Islet precursor cell (in vitro differentiated cells): ENCODE measurements at regions not wholly inside any gene's neighbourhood (a gene's known extent, or its start where the extent isn't known, plus 50 kb on each side); places are given as distances from the start of the nearest gene placed in this dataset.
A peak's percentile ranks its signal among the peaks of the same experiment; 100 is the strongest.

Experiments used
- DNase-seq: peaks from one replicate; pipeline ENCODE4 v3.0.0-alpha.2; 2018

DNA sequence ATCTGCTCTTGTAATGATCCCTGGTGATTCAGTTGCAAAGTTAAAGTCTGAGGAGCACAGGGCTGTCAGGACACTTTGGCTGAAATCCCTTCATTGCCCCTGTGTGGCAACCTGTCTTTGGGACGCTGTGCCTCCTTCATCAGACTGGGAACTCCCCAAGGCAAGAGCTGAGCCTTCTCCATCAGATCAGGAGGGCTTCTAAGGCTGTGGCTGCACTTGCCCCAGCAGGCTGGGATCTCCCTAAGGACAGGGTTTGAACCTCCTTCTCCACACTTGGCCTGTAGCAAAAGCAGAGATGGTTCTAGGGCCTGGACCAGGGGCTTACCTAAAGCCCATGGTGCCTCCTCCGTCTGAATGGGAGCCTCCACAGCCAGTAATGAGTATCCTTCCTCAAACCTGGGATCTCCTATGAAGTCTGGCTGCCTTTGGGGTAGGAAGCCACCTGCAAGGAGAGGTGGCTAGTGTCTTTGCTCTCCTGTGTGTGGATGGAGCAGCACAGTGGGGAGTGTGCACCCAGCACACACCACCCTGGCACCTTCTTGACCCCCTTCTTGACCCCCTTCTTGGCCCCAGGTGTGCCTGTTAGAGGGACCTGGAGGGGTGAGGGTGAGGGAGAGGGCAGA lies 79.0 kb upstream of the NKD1 start:
- no peak for DNase-seq

DNA sequence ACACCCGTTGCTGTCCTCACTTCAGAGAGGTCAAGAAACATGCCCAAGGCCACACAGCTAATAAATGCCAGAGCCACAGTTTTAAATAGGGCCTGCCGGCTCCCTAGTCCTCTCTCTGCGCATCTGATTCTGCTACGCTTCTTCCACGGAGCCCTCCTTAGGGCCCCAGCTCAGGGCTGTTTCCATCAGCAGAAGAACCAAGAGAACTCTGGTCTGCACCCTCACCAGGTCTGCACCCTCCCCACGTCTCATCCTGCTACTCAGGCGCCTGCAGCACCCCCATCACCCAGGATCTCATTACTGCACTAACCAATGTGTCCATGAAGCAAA lies 79.5 kb upstream of the NKD1 start:
- no peak for DNase-seq

DNA sequence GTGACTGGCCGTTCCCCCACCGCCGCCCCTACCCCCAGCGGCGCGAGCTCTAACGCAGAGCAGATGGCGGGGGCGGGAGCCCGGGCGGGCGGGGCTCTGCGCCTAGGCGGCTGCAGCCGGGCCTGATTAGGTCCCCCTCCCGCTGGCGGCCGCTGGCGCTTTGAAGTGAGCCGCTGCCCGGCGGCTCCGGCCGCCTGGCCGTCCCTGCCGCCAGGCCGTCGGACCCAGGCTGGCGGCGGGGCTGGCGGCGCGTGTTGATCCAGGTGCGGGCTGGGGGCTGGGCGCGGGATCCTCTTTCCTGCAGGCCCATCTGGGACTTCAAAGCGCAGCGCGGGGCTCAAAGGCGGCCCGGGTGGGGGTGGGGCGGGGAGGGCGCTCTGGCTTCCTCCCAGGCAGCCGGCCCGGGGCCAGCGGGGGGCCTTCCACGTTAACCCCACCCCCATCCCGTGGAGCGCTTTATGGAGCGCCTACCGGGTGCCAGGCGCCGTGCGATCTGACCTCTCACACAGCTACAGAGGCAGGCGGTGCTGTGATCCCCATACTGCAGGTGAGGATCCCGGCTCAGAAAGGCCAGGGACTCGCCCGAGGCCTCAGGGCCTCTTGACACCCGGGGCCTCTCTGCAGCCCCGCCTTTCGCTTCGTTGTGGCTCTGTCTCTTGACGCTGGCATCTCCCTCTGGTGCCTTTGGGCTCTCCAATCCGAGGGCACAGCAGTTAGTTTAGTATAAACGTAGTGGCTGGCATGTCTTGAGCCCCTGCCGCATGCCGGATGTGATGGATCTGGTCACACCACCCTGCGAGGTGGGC lies 80.0 kb upstream of the NKD1 start:
- peak; percentile 94 for DNase-seq

DNA sequence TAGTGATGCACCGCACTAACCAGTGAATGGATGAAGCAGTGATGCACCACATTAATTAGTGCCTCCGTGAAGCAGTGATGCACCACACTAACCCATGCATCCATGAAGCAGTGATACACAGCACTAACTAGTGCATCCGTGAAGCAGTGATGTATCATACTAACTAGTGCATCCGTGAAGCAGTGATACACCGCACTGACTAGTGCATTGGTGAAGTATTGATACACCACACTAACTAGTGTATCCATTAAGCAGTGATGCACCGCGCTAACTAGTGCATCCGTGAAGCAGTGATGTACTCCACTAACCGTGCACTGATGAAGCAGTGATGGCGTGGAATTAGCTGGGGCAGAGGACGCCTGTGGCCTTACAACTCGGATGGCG lies 80.6 kb upstream of the NKD1 start:
- DNase-seq, result no peak

DNA sequence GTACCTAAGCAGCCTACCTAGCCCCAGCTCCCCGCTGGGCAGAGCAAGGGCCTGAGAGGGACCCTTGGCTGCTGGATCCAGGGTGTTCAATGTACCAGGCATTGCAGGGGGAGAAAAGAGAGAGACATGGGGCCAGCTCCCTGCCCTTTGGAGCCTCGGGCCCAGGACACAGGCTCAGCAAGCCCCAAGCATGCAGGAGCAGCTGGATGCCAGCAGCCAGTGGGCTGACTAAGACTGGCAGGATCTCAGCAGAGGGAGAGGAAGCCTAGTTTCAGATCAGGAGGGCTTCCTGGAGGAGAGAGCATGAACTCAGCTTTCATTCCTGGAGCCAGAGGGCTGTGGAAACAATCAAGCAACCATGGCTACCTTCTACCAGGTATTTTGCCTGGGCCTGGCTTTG lies 82.0 kb upstream of the NKD1 start:
- peak; percentile 54 for DNase-seq

DNA sequence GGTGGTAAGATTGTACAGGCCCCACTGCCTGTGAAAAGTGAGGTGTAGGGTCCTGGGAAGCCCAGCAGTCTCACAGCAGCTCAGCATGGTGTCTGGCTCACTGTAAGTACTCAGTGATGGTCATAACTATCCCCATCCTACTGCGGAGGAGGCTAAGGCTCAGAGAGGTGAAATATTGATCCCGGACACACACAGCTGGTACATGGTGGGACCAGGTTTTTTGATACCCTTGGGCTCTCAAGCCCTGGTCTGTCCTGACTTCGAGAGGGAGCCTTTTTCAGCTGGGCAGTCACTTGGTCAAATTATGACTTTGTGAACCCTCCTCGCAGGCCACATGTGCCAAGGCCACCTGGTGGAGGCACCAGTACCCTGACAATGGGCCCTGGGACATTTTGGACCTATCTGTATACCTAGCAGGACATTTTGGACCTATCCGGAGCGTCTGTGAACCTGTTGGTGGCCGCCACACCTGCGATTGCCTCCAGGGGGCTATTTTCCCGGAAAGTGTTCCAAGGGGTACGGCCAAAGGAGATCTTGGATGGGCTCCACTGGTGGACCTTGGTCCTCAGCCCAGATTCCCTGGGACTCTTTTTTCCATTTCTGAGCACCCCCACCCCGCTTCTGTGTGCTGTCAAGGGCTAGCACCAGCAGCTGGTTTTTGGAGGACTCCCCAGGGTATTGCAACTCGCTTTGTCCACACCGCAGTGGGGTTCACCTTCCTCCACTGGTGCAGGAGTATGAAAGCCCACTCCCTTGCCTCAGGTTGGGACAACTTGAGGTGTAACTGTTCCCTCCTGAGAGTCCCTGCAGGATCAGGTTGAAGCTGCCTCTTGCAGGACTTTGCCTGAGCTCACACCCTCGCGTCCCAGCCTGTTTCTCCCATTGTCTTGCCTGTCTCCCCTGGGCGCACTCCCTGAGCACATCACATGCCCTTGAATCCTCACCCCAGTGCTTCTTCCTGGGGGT lies 83.6 kb upstream of the NKD1 start:
- peak; percentile 45 for DNase-seq

DNA sequence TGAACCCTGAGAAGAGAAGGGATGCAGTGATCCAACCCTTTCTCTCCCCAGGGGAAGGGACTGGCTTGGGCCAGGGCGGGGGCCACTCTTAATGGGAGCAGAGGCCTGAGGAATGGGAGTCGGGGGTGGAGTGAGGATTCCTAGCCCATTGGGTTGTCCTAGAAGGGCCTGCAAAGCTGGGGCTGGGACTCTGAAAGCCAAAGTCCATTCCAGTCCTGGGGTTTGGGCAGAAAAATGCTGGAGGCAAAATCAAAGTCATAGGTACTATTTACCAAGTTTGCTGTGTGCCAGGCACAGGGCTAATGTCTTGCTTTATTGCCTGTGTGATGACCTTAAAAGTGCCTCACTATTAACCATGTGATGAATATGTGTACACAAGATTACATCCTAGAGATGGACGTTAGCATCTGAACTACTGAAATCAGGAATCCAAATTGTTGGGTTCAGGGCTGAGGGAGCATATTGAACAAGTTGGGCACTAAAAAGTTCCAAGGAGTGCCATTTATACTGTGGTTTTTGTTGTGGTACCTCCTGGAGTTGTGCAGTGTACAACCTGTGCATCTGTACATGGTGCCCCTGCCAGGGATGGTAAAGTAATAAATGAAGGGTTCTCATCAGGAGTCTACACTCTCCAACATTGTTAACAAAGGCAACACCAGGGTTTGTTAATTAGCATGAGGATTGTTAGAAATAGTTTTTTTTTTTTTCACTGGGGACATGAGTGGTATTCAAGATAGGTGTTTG lies 84.4 kb upstream of the NKD1 start:
- DNase-seq, result peak; percentile 19

DNA sequence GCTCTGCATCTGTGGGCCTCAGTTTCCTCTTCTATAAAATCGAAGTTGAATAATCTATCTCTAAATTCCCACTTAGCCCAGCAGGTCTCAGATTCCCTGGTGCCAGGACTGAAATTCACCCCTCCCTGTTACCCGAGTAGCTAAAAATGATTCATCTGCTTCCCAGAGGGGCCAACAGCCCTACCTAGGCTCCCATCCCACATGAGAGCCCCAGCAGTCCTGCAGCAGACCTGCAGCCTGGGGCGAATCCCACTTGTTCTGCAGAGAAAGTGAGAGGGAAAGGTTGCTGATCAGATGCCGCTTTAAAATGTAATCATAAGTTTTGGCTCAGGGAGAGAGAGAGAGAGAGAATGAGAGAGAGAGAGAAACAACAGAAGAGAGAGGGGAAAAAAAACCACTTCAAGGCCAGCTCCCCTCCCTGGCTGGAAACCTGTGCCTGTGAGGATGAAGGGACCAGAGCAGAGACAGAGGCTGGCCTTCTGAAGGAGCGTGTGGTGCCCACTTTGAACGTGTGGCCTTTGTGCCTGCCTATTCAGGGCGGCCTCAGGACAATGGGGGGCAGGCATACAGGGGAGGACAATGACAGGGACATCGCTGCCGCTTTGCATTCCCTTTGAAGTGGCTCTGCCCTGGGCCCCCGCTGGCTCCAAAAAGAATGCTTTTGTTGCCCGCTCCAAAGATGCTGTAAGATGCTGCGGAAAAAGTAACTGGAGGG lies 85.2 kb upstream of the NKD1 start:
- no peak for DNase-seq

DNA sequence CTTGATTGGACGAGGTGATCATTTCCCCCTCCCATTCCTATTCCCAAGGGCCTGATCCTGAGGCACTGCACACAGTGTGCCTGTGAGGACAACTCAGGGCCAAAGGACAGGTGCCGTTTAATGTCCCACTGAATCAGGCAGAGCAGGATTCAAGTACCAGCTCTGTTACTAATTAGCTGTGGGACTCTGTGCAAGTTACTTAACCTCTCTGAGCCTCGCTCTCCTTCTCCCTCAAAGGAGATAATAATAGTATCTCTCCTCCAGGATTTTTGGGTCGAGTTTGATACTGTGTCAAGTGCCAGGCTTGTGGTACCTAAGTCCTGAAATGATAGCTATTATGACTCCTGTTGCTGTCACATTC lies 86.8 kb upstream of the NKD1 start:
- DNase-seq, result peak; percentile 38

DNA sequence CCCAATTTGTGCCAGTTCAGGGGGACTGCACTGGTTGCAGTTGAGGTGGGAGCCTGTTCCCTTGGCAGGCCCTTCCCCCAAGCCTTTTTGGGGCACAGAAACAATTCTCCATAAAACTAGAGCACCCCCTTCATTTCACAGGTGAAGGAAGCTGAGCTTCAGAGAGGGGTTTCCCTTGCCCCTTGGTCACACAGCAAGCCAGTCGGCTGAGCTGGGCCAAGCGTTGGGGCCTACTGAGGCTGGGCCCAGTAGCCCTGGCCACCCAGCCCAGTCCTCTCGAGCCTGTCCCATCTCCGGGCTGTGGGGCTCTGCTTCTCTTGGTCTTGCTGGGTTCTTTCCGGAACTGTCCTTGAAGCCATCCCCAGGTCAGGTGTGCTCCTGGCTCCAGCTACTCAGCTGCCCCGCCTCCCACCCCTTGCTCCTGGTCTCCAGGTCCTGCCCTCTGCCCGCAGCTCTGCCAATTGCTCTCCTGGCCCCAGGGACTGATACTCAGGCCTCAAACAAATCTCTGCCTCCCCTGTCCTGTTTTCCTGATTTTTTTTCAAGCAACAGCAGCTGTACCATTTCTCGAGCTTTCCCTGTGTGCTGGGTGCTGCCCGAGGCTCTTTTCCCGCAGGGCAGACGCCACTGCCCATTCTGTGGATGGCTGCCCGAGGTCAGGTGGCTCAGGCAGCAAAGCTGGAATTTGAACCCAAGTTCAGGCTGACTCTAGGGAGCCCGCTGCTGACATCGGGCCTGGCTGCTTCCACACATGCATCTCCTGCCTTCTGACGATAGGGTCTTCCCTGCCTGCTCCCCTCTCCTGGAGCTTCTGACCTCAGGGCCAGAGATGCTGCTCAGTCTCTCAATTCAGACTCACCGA lies 87.4 kb upstream of the NKD1 start:
- no peak for DNase-seq

DNA sequence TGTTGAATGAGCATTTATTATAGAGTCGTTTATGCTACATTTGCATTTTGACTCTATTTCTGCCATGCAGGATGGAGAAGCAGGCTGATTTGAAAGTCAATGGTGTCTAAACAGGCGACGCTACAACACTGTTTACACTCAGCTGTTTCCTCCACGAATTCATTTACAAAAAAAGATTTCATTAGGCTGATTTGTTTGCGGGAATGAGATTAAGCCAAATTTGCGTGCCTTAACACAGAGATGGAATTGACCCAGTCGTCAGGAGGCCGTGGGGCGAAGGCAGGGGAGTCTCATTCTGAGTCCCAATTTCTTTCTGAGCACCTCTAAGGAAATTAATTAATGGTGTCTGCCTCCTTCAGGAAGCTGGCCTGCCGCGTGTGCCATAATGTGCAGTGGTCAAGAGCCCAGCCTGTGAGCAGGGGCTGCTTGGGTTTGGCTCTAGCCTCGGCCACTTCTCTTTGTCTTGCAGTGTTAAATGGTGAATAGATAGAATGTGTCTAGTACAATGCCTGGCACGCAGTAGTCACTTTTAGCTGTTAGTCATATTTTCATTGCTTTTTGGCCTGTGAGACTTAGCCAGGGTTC lies 88.6 kb upstream of the NKD1 start:
- DNase-seq, result no peak

DNA sequence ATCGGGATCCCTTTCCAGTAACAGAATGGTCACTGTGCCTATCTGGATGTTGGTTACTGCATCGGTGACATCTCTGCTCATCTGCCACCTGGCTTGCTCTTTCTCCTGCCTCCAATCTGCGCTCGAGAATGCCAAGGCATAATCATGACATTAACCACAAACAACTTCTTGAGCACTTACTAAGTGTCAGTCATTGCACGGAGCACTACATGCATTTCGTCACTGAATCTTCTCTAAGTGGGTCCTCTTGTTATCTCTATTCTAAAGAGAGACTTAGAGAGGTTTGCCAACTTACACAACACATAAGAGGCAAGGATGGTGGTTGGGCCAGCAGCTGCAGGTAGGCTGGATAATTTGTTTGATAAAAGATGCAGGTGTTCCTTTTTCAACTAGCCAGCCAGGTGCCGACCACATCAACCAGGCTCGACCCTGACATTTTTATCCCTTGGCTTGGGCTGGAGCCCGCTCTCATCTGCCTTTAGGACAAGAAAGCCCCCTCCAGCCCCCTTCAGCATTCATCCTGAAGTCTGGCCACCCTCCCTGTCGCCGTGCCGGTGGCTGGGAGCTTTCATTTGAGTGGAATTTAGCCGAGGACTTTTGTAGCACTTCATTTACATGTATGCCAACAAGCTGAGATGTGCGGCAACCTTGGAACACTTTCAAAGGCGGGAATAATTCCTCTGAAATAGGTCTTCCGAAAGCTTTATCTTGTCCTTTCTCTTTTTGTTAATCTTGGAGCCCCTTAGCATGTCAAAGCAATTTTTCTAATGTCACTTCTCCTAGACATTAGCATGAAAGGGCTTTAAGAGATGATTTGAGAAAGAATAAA lies 89.3 kb upstream of the NKD1 start:
- peak; percentile 43 for DNase-seq

DNA sequence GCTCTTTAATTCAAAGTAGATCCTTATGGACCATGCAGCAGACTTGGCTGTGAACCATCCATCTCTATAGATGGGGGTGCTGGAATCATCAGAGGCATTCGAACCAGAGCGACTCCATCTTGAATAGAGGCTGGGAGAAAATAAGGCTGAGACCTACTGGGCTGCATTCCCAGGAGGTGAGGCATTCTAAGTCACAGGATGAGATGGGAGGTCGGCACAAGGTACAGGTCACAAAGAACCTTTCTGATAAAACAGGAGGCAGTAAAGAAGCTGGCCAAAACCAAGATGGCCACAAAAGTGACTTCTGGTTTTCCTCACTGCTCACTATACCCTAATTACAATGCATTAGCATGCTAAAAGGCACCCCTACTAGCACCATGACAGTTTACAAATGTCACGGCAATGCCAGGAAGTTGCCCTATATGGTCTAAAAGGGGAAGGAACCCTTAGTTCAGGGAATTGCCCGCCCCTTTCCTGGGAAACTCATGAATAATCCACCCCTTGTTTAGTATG lies 89.2 kb upstream of the BRD7 start:
- DNase-seq, result peak; percentile 65

DNA sequence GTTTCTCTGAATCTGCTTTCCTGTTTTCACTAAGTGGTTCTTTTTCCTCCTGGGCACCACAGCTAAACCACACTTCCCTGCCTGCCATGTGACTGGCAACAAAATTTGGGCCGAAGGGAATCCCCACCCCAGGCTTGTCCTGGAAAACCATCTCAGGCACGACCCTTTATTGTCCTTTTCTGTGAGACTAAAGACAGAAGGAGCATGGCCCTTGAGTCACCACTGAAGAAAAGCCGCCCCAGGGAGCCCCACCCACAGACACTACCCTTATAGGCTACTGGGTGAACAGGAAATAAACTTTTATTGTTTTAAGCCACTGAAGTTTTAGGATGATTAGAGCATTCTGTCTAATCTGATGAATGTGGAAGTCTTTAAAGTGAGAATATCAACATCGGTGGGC lies 88.6 kb upstream of the BRD7 start:
- no peak for DNase-seq

DNA sequence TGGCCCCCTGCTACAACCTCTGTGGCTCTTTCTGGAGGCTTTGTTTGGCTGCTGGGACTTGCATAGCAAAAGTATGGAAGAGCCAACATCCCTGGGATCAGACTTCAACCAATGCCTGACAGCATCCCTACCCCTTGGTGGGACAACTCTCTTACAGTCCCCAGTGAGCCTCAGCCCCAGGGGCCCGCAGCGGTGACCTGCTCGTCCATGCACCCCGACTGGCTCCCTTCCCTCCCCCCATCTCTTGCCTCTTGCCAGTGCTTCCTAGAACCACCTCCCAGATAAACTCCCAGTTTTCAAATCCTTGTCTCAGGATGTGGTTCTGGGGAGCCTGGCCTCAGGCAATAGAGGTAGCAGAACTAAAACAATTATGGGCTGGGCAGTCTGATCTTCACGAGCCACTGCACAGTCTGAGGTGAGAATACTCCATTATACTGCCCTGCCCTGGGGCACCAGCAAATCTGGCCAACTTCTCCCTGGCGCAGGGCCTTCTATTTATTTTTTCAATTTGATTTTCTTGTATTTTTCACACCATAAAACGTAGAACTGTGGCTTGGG lies 86.6 kb upstream of the BRD7 start:
- no peak for DNase-seq

DNA sequence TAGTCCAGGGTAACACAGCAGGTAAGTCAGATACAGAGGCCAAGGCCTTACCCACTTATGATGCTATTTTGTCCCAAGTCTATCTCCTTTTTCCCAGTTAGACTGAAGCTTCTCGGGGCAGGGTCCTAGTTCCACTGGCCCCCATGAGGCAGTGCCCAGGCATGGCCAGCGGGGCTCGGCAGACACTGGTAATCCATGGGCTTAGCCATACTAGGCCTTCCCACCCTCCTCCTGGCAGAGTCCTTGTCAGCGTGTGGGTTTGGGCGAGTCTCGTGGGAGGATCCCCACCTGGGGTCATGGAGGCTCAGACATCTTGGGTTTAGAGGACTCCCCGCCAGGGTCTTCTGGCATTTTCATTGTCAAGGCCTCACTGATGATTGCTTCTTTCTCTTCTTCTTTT lies 84.7 kb upstream of the BRD7 start:
- DNase-seq, result no peak

DNA sequence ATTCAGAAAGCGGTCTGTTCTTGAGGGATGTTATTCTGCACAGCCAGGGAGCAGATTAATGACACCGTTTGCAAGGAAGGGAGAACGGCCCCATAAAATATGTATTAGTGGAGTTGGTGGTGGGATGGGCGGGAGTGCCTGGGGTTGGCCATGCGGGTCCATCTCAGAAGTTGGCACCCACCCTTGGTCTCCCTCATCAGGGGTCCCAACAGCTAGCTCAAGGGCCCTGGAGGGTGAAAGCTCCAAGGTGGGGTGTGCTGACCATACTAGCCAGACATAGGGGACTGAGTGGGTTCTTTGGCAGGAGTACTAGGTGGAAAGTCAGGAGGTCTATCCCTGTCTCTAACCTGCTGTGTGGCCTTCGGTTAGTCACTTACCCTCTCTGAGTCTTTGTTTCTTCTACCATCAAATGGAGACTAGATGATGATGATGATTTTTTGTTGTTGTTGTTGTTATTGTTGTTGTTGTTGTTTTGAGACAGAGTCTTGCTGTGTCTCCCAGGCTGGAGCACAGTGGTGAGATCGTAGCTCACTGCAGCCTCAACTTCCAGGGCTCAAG lies 83.2 kb upstream of the BRD7 start:
- no peak for DNase-seq

DNA sequence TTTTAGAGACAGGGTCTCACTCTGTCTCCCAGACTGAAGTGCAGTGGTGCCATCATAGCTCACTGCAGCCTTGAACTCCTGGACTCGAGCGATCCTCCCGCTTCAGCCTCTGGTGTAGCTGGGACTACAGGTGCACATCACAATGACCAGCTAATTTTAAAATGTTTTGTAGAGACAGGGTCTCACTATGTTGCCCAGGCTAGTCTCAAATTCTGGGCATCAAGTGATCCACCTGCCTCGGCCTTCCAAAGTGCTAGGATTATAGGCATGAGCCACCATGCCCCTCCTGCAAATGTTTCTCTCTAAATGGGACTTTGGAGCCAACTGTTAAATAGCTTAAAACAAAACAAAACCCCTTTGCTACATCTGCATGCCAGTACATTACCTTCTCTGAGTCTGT lies 82.2 kb upstream of the BRD7 start:
- DNase-seq, result no peak

DNA sequence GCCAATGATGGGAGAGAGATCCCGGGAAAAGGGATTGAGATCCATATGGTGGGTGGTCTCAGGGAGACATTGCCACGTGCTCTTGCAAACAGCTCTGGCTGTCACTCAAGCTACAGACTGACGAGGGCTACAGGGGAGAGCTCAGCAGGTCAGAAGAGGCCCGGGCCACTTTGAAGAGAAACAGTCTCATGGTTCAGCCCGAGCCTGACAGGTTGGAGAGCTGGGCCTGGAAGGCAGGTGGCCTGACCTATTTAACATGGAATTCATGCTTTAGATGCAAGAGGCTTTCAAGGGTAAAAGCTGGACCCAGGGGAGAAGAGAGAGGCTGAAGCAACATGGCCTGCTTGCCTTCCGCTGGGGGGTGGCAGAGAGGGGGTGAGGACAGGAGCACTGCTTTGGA lies 81.0 kb upstream of the BRD7 start:
- DNase-seq, result no peak
